Stomach (tissue), 8 donors: ENCODE measurements at regions not wholly inside any gene's neighbourhood (a gene's known extent, or its start where the extent isn't known, plus 50 kb on each side); places are given as distances from the start of the nearest gene placed in this dataset.

Experiments
- DNase-seq, 2 donors: peaks; one replicate each; pipeline versions ENCODE4 v3.0.0 to v3.0.0-alpha.2; 2013 to 2019
- H3K27ac ChIP-seq, 5 donors: fragments of 200-600 bp in 4 of 5; sonication (generic) in 4 of 5; one replicate each; pipeline ENCODE4 v1.5.1; 2013 to 2019; ENCODE audit warnings: mild to moderate bottlenecking in 1 of 5, moderate library complexity in 1 of 5
- H3K27me3 ChIP-seq, 3 donors: fragments of 200-600 bp; sonication (generic); one replicate each; pipeline ENCODE4 v1.5.1; 2017 to 2019; ENCODE audit warnings: mixed run types in 1 of 3
- H3K36me3 ChIP-seq, 4 donors: fragments of 200-600 bp; sonication (generic); 1 replicate in 3 of 4; 2 replicates in 1 of 4; pipeline ENCODE4 v1.5.1; 2016 to 2019
- H3K4me1 ChIP-seq, 4 donors: fragments of 200-600 bp; sonication (generic); one replicate each; pipeline ENCODE4 v1.5.1; 2016 to 2019
- H3K4me3 ChIP-seq, 4 donors: fragments of 200-600 bp; sonication (generic) in 3 of 4; one replicate each; pipeline ENCODE4 v1.5.1; 2016 to 2019; ENCODE audit warnings: mild to moderate bottlenecking in 1 of 4
- H3K9me3 ChIP-seq, 4 donors: fragments of 200-600 bp; sonication (generic); one replicate each; pipeline ENCODE4 v1.5.1; 2016 to 2019
- EP300 ChIP-seq: sonication (generic); formaldehyde crosslinking; IDR thresholded peaks from one replicate; pipeline ENCODE4 v1.6.1; 2017; ENCODE audit warnings: antibody characterized with exemption
- POLR2A ChIP-seq, 4 donors: fragments of 450-650 bp; IDR thresholded peaks; one replicate each; pipeline ENCODE4 v1.6.1; 2016; ENCODE audit warnings: antibody characterized with exemption in 4 of 4, control low read depth in 2 of 4, mild to moderate bottlenecking in 1 of 4, moderate library complexity in 1 of 4
- POLR2AphosphoS5 ChIP-seq, 3 donors: sonication (generic); formaldehyde crosslinking; IDR thresholded peaks; one replicate each; pipeline ENCODE4 v1.6.1; 2016; ENCODE audit warnings: antibody characterized with exemption in 3 of 3
- WGBS, 5 donors: extraction: QIAGEN DNeasy Blood & Tissue Kit in 3 of 5; methylation state at CpG; one replicate each; pipeline versions ENCODE4 v1.1.5 to v1.1.7; 2013 to 2018; 5-methylcytosine and 5-hydroxymethylcytosine counted together
- intact Hi-C: fragments of 100-400 bp; cut with DNase I; formaldehyde crosslinking; loops from one replicate; pipeline ENCODE4 v1.15.1; 2023; ENCODE audit warnings: low total_unique reads
- TF ChIP-seq, protein P1 (sequence below), 7 experiments: fragments of 450-650 bp in 4 of 7; fragments of 200-600 bp in 3 of 7; sonication (generic) in 3 of 7; IDR thresholded peaks; one replicate each; pipeline ENCODE4 v1.5.1; 2016 to 2019; ENCODE audit warnings: antibody characterized with exemption in 7 of 7, control low read depth in 2 of 7, mild to moderate bottlenecking in 1 of 7
- donor health status: healthy with polysubstance abuse.
- donor health status: Bipolar disorder and iron deficiency.
- donor health status: healthy.

DNA sequence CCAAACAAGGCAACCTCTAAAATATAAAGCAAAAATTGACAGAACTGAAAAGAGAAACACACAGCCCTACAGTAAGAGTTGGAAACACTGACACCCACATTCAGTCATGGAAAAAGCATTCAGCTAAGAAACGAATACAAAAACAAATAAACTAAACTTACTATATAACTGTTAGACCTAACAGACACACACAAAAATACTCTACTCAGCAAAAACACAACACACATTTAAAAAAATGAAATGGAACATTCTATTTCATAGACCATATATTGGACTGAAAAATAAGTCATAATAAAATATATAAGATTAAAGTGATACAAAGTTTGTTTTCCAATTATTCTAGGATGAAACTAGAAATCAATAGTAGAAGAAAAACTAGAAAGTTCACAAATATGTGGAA is 488.8 kb upstream of the POU3F4 start:
- intact Hi-C loops: no loop called here
- 44 to 81% (median 59%) methylated on average over 1 of the region's 1 CpG for WGBS, 5 donors

DNA sequence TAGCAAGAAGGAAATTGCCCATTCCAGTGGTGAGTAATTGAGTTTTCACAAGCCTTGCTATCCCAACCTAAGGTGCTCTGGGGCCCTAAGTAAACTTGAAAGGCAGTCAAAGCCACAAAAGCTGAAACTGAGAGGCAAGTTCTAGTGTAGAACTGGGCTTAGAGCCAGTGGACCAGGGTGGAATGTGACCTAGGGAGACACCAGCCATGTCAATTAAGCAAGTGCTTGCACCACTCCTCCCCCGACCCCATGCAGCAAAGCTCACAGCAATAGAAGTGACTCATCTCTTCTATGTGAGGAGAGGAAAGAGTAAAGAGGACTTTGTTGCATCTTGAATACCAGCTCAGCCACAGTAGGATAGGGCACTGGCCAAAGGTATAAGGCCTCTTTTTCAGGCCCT is 486.1 kb upstream of the POU3F4 start:
- Histone ChIP-seq H3K36me3 (no peaks in the 10 kb centered on the region), H3K4me1 (no peaks in the 10 kb centered on the region)
- WGBS, 5 donors: 44 to 71% (median 47%) methylated on average over 1 of the region's 1 CpG

More for the DNA sequence above, 488.8 kb upstream of the POU3F4 start:
- Histone ChIP-seq H3K9me3 (no peaks in the 10 kb centered on the region), H3K27ac (no peak overlapping the region), H3K27me3 (no peaks in the 10 kb centered on the region), H3K36me3 (no peaks in the 10 kb centered on the region), H3K4me1 (no peaks in the 10 kb centered on the region), H3K4me3 (no peak overlapping the region)
- TF ChIP-seq POLR2A (IDR thresholded peaks at IDR 0.05) (no peak), POLR2AphosphoS5 (IDR thresholded peaks at IDR 0.05) (no peak), EP300 (no peak)
- TF ChIP-seq, protein P1, sequence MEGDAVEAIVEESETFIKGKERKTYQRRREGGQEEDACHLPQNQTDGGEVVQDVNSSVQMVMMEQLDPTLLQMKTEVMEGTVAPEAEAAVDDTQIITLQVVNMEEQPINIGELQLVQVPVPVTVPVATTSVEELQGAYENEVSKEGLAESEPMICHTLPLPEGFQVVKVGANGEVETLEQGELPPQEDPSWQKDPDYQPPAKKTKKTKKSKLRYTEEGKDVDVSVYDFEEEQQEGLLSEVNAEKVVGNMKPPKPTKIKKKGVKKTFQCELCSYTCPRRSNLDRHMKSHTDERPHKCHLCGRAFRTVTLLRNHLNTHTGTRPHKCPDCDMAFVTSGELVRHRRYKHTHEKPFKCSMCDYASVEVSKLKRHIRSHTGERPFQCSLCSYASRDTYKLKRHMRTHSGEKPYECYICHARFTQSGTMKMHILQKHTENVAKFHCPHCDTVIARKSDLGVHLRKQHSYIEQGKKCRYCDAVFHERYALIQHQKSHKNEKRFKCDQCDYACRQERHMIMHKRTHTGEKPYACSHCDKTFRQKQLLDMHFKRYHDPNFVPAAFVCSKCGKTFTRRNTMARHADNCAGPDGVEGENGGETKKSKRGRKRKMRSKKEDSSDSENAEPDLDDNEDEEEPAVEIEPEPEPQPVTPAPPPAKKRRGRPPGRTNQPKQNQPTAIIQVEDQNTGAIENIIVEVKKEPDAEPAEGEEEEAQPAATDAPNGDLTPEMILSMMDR (IDR thresholded peaks at IDR 0.05): no peak
- no peak for DNase-seq

More for the DNA sequence above, 486.1 kb upstream of the POU3F4 start:
- H3K4me3 ChIP-seq: no peak overlapping the region
- no peaks in the 10 kb centered on the region for H3K27me3 ChIP-seq
- TF ChIP-seq POLR2A (IDR thresholded peaks at IDR 0.05) (no peak), POLR2AphosphoS5 (IDR thresholded peaks at IDR 0.05) (no peak), EP300 (no peak)
- TF ChIP-seq, protein P1 (IDR thresholded peaks at IDR 0.05): no peak
- DNase-seq: no peak
- intact Hi-C loops: no loop called here
- H3K27ac ChIP-seq: no peak overlapping the region
- H3K9me3 ChIP-seq: peaks cover 0 to 6% (median 2%) of the 10 kb centered on the region in 4 donors
